Esophagus muscularis mucosa (tissue), 4 donors: ENCODE measurements at regions not wholly inside any gene's neighbourhood (a gene's known extent, or its start where the extent isn't known, plus 50 kb on each side); places are given as distances from the start of the nearest gene placed in this dataset.
"Not testable (repeated sequence)": the region's sequence is repeated elsewhere in the genome, so short reads cannot be mapped to it uniquely, and the experiment has no call there.

Experiments
- DNase-seq: peaks from one replicate; pipeline ENCODE4 v3.0.0-alpha.2; 2017; ENCODE audit errors: extremely low spot score
- H3K27ac ChIP-seq, 4 donors: fragments of 200-600 bp; sonication (generic); replicated peaks in 1 of 4; 1 replicate in 3 of 4; 2 replicates in 1 of 4; pipeline ENCODE4 v1.5.1; 2016 to 2019; ENCODE audit warnings: mild to moderate bottlenecking in 1 of 4
- H3K27me3 ChIP-seq, 4 donors: fragments of 200-600 bp; sonication (generic); one replicate each; pipeline versions ENCODE4 v1.5.1 to v1.6.0; 2016 to 2019
- H3K36me3 ChIP-seq, 4 donors: fragments of 200-600 bp; sonication (generic); one replicate each; pipeline ENCODE4 v1.5.1; 2016 to 2019
- H3K4me1 ChIP-seq, 4 donors: fragments of 200-600 bp; sonication (generic); one replicate each; pipeline ENCODE4 v1.5.1; 2016 to 2019
- H3K4me3 ChIP-seq, 4 donors: fragments of 200-600 bp; sonication (generic); 1 replicate in 2 of 4; 2 replicates in 2 of 4; pipeline ENCODE4 v1.5.1; 2016 to 2019; ENCODE audit warnings: mild to moderate bottlenecking in 4 of 4, moderate library complexity in 1 of 4
- H3K9me3 ChIP-seq, 4 donors: fragments of 200-600 bp; sonication (generic); 1 replicate in 3 of 4; 2 replicates in 1 of 4; pipeline ENCODE4 v1.5.1; 2016 to 2019
- CTCF ChIP-seq, 3 experiments: fragments of 200-600 bp in 2 of 3; fragments of 450-650 bp in 1 of 3; sonication (generic) in 2 of 3; IDR thresholded peaks; one replicate each; pipeline ENCODE4 v1.5.1; 2017 to 2019; ENCODE audit warnings: antibody characterized with exemption in 3 of 3, mild to moderate bottlenecking in 2 of 3, moderate library complexity in 1 of 3
- EP300 ChIP-seq: sonication (generic); formaldehyde crosslinking; IDR thresholded peaks from one replicate; pipeline ENCODE4 v1.6.1; 2017; ENCODE audit warnings: antibody characterized with exemption
- POLR2A ChIP-seq: fragments of 450-650 bp; IDR thresholded peaks from one replicate; pipeline ENCODE4 v1.6.1; 2017; ENCODE audit warnings: antibody characterized with exemption, moderate library complexity, mild to moderate bottlenecking, low read depth
- POLR2AphosphoS5 ChIP-seq, 2 donors: sonication (generic); formaldehyde crosslinking; IDR thresholded peaks; one replicate each; pipeline ENCODE4 v1.6.1; 2017; ENCODE audit warnings: antibody characterized with exemption in 2 of 2
- WGBS: methylation state at CpG from one replicate; pipeline ENCODE4 v1.1.5; 2018; 5-methylcytosine and 5-hydroxymethylcytosine counted together
- intact Hi-C: fragments of 100-400 bp; cut with DNase I; formaldehyde crosslinking; loops from one replicate; pipeline ENCODE4 v1.15.1; 2023

DNA sequence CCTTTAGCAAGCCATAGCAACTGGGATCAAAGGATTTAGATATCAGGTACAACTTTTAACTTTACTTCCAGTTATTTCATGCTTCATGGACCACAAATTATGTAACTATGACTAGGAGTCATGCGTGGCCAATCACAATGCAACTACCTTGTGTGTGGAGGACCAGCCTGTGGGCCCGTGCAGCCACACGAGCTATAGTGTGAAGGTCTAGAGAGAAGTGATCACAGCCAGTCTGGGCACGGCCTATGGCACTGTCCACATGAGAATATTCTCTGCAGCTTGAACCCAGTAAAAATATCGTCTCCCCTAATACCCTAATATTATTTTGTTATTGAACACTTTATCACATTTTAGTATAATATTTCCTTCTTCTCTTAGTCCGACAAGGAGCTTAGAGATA is 464.9 kb upstream of the MIR17HG start:
- H3K9me3 ChIP-seq = no peaks in the 10 kb centered on the region
- H3K27me3 ChIP-seq = no peaks in the 10 kb centered on the region
- H3K4me3 ChIP-seq = no peak overlapping the region
- H3K4me1 ChIP-seq = no peaks in the 10 kb centered on the region
- DNase-seq = no peak
- WGBS = 93% methylated on average over 6 of the region's 6 CpGs
- intact Hi-C loops = no loop called here
- H3K27ac ChIP-seq = no peak overlapping the region
- no peak for TF ChIP-seq EP300
- no peak for TF ChIP-seq POLR2A
- no peak for TF ChIP-seq POLR2AphosphoS5 (IDR thresholded peaks at IDR 0.05)
- no peaks in the 10 kb centered on the region for H3K36me3 ChIP-seq

- H3K4me1 ChIP-seq = no peaks in the 10 kb centered on the region
- H3K36me3 ChIP-seq = no peaks in the 10 kb centered on the region
- H3K27me3 ChIP-seq = no peaks in the 10 kb centered on the region
- no peak overlapping the region for H3K27ac ChIP-seq
- TF ChIP-seq POLR2A (no peak), EP300 (no peak), POLR2AphosphoS5 (IDR thresholded peaks at IDR 0.05) (no peak), CTCF (IDR thresholded peaks at IDR 0.05) (no peak)
- no peak overlapping the region for H3K4me3 ChIP-seq
- WGBS = 90% methylated on average over 2 of the region's 2 CpGs
- no peaks in the 10 kb centered on the region for H3K9me3 ChIP-seq
- intact Hi-C loops = no loop called here
- no peak for DNase-seq
Measured at GRCh38 chr13:90883592-90883991, 463.9 kb upstream of the MIR17HG start.

- H3K36me3 ChIP-seq = no peaks in the 10 kb centered on the region
- no peaks in the 10 kb centered on the region for H3K27me3 ChIP-seq
- H3K4me1 ChIP-seq = no peaks in the 10 kb centered on the region
- DNase-seq = no peak
- 80% methylated on average over 5 of the region's 5 CpGs for WGBS
- no peak overlapping the region for H3K4me3 ChIP-seq
- no peak overlapping the region for H3K27ac ChIP-seq
- intact Hi-C loops = no loop called here
- TF ChIP-seq CTCF (IDR thresholded peaks at IDR 0.05) (no peak), POLR2AphosphoS5 (IDR thresholded peaks at IDR 0.05) (no peak), POLR2A (no peak), EP300 (no peak)
- no peaks in the 10 kb centered on the region for H3K9me3 ChIP-seq
Measured at GRCh38 chr13:90884066-90884465, 463.4 kb upstream of the MIR17HG start.

- no peak overlapping the region for H3K4me3 ChIP-seq
- H3K36me3 ChIP-seq = no peaks in the 10 kb centered on the region
- no peaks in the 10 kb centered on the region for H3K27me3 ChIP-seq
- WGBS = 75% methylated on average over 4 of the region's 4 CpGs
- H3K4me1 ChIP-seq = no peaks in the 10 kb centered on the region
- no peak overlapping the region for H3K27ac ChIP-seq
- DNase-seq = no peak
- intact Hi-C loops = no loop called here
- H3K9me3 ChIP-seq = no peaks in the 10 kb centered on the region
- TF ChIP-seq POLR2AphosphoS5 (IDR thresholded peaks at IDR 0.05) (no peak), EP300 (no peak), CTCF (IDR thresholded peaks at IDR 0.05) (no peak), POLR2A (no peak)
Measured at GRCh38 chr13:90889906-90890834, 457.3 kb upstream of the MIR17HG start.

GRCh38 chr13:90891329-90891728 is 456.2 kb upstream of the MIR17HG start:
- intact Hi-C loops = no loop called here
- no peak overlapping the region for H3K27ac ChIP-seq
- H3K27me3 ChIP-seq = no peaks in the 10 kb centered on the region
- DNase-seq = no peak
- 96% methylated on average over 2 of the region's 2 CpGs for WGBS
- no peaks in the 10 kb centered on the region for H3K9me3 ChIP-seq
- no peaks in the 10 kb centered on the region for H3K4me1 ChIP-seq
- no peak for TF ChIP-seq CTCF (IDR thresholded peaks at IDR 0.05)
- no peak for TF ChIP-seq EP300
- no peaks in the 10 kb centered on the region for H3K36me3 ChIP-seq
- no peak overlapping the region for H3K4me3 ChIP-seq

DNA sequence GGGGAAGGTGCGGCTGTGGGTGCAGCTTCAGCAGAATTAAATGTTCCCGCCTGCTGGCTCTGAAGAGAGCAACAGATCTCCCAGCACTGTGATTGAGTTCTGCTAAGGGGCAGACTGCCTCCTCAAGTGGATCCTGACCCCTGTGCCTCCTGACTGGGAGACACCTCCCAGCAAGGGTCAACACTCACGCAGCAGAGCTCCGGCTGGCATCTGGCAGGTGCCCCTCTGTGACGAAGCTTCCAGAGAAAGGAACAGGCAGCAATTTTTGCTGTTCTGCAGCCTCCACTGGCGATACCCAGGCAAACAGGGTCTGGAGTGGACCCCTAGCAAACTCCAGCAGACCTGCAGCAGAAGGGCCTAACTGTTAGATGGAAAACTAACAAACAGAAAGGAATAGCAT is 454.3 kb upstream of the MIR17HG start:
- H3K27me3 ChIP-seq, H3K4me3 ChIP-seq, H3K9me3 ChIP-seq, H3K36me3 ChIP-seq, DNase-seq, H3K27ac ChIP-seq, H3K4me1 ChIP-seq, intact Hi-C loops: not testable (repeated sequence)
- 97% methylated on average over 5 of the region's 6 CpGs for WGBS
